ENCODE measurements at regions not wholly inside any gene's neighbourhood (a gene's known extent, or its start where the extent isn't known, plus 50 kb on each side); places are given as distances from the start of the nearest gene placed in this dataset.
"Not testable (repeated sequence)": the region's sequence is repeated elsewhere in the genome, so short reads cannot be mapped to it uniquely, and the experiment has no call there.

DNA sequence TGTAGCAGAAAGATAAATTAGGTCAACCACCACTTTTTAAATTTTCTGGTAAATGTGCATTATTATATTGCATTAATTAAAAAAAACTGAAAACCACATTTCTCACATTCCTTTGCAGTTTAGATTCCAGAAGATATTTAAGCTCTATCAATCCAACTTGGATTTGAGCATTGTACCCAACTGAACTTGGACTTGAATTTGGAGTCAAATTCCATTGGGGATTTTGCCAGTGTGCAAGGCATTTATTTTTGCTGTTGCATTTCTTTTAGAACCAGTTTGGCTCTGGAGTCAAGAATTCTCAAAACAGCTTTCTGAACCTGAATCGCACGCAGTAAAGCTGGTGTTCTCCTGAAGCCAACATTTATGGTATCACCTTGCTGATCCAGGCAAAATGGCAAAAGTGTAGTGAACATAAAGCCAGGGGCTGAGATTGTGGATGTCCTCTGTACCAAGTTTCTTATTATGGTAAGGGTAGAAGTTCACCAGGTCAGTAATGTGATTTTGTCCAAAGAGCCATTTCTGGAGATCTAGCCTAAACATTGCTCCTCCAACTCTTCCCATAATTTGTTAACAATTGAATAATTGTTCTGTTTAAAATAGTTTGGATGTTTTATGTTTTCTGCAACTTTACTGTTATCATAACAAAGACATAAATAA lies 890.9 kb downstream of the LRRIQ3 start:
- H3K36me3 ChIP-seq (ENCODE audit: control insufficient read depth, insufficient read depth, low read length), result no peaks in the 10 kb centered on the region
- no peak overlapping the region for H3K9ac ChIP-seq (ENCODE audit: low read length)
- H3K27ac ChIP-seq (ENCODE audit: low read depth, low read length), result no peak overlapping the region

DNA sequence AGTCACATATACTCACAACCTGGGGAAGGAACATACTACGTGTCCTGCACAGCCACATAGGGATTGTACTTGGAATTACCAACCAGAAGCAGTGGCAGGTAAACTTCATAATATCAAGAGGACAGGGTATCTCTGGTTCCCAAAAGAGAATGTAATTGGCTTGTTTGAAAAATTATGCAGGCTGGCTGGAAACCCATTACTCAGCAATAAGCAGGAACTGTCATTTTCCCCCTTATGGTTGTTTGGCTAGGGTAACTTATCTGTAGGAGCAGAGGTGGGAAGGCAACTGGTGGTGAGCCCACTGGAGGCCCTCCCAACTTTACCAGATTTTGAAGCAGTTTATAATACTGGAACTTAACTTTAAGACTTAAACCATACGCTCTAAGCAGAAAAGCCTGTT lies 924.1 kb downstream of the LRRIQ3 start:
- Histone ChIP-seq H3K27me3 (ENCODE audit: control insufficient read depth, insufficient read depth, low read length) (no peaks in the 10 kb centered on the region), H3K4me3 (ENCODE audit: low read length) (no peak overlapping the region), H3K9ac (ENCODE audit: low read length) (no peak overlapping the region), H3K4me1 (ENCODE audit: control insufficient read depth, insufficient read depth, low read length) (no peaks in the 10 kb centered on the region), H3K27ac (ENCODE audit: low read depth, low read length) (no peak overlapping the region), H3K36me3 (ENCODE audit: control insufficient read depth, insufficient read depth, low read length) (no peaks in the 10 kb centered on the region)

More for the DNA sequence above, 890.9 kb downstream of the LRRIQ3 start:
- Histone ChIP-seq H3K27me3 (ENCODE audit: control insufficient read depth, insufficient read depth, low read length) (no peaks in the 10 kb centered on the region), H3K4me3 (ENCODE audit: low read length) (no peak overlapping the region), H3K4me1 (ENCODE audit: control insufficient read depth, insufficient read depth, low read length) (no peaks in the 10 kb centered on the region)

DNA sequence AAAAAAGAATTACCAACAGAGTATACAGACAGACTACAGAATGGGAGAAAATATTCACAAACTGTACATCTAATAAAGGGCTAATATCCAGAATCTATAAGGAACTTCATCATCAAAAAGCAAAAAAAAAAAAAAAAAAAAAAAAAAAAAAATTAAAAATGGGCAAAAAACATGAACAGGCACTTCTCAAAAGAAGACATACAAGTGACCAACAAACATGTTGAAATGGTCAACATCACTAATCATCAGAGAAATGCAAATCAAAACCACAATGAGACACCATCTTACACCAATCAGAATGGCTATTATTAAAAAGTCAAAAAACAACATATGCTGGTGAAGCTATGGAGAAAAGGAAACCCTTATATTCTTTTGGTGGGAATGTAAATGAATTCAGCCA lies 952.8 kb downstream of the LRRIQ3 start:
- not testable (repeated sequence) for H3K27me3 ChIP-seq (ENCODE audit: control insufficient read depth, insufficient read depth, low read length); H3K4me1 ChIP-seq (ENCODE audit: control insufficient read depth, insufficient read depth, low read length); H3K9ac ChIP-seq (ENCODE audit: low read length); H3K27ac ChIP-seq (ENCODE audit: low read depth, low read length); H3K36me3 ChIP-seq (ENCODE audit: control insufficient read depth, insufficient read depth, low read length); H3K4me3 ChIP-seq (ENCODE audit: low read length)

DNA sequence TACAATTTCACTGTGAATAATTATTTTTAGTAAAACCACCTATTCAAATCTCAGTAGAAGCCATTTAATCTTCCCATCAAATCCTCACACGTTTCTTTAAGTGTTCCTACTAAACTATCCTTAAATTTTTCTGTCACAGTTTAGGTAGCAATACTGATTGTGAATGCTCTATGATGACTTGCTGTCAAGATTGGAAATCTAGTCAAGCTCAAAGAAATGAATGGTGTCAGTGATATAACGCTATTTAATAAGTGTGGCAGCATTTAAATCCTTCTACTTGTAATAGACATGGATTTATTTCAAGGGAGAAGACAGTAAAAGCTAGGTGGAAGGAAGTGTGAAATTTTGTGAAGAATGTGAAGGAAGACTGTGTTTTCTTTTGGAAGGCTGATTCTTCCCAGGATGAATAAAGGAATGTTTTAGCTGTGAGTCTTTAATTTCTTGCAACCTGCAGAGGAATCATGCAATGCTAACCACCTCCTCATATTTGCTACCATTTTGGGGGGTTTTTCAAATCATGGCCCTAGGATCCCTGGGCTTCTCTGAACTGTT lies 936.7 kb upstream of the NEGR1 start:
- no peak overlapping the region for H3K9ac ChIP-seq (ENCODE audit: low read length)
- H3K4me1 ChIP-seq (ENCODE audit: control insufficient read depth, insufficient read depth, low read length), result no peaks in the 10 kb centered on the region
- no peak overlapping the region for H3K4me3 ChIP-seq (ENCODE audit: low read length)
- no peaks in the 10 kb centered on the region for H3K36me3 ChIP-seq (ENCODE audit: control insufficient read depth, insufficient read depth, low read length)
- no peak overlapping the region for H3K27ac ChIP-seq (ENCODE audit: low read depth, low read length)
- no peaks in the 10 kb centered on the region for H3K27me3 ChIP-seq (ENCODE audit: control insufficient read depth, insufficient read depth, low read length)

DNA sequence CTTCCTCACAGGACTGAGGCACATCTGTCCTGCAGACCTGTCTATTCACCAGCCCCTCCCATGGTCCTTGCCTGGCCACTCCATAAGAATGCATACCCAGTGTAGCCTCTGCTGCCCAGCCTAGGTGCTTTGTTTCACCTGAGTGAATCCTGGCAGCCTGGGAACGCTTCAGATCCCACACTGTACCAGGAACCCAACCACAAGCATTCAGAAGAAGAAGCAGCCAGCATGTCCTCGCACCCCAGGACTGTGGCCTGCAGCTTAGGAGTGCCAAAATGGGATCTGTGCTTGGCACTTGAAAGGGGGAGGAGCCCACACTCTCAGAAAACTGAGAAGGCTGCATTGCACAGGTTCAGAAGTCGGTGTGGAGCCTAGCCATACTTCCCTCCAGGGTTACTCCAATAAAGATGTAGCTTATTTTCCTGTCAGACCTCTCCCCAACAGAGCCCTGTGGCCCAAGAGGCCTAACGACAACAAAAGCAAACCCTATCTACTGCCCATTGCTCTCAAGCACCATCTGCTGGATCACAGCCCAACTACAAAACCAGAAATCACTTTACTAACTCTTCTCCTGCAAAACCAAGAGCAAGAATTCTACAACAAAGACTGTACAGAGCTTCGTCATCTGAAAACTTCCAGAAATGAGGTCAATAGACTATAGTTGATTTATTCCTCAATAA lies 923.1 kb upstream of the NEGR1 start:
- H3K4me3 ChIP-seq (ENCODE audit: low read length), result no peak overlapping the region
- H3K27ac ChIP-seq (ENCODE audit: low read depth, low read length), result no peak overlapping the region
- H3K9ac ChIP-seq (ENCODE audit: low read length), result no peak overlapping the region
- no peaks in the 10 kb centered on the region for H3K27me3 ChIP-seq (ENCODE audit: control insufficient read depth, insufficient read depth, low read length)
- no peaks in the 10 kb centered on the region for H3K4me1 ChIP-seq (ENCODE audit: control insufficient read depth, insufficient read depth, low read length)
- H3K36me3 ChIP-seq (ENCODE audit: control insufficient read depth, insufficient read depth, low read length), result no peaks in the 10 kb centered on the region

DNA sequence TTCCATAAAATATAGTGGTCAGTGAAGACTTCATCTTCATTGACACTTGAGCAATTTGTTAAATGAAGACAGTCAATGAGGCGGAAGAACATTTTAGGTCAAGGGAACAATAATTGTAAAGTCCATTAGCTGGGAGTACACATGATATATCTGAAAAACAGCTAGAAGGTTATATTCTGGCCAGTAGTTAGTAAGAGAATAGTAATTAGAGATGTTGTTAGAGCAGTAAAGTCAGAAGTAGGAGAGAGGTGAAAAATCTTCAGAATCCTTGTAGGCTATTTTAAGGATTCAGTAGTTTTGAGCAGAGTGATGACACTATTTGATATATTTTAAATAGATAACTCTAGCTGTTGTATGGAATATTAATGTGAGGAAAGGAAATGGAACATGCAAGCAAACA lies 915.6 kb upstream of the NEGR1 start:
- Histone ChIP-seq H3K4me3 (ENCODE audit: low read length) (no peak overlapping the region), H3K27ac (ENCODE audit: low read depth, low read length) (no peak overlapping the region), H3K9ac (ENCODE audit: low read length) (no peak overlapping the region), H3K36me3 (ENCODE audit: control insufficient read depth, insufficient read depth, low read length) (no peaks in the 10 kb centered on the region), H3K4me1 (ENCODE audit: control insufficient read depth, insufficient read depth, low read length) (no peaks in the 10 kb centered on the region), H3K27me3 (ENCODE audit: control insufficient read depth, insufficient read depth, low read length) (no peaks in the 10 kb centered on the region)

DNA sequence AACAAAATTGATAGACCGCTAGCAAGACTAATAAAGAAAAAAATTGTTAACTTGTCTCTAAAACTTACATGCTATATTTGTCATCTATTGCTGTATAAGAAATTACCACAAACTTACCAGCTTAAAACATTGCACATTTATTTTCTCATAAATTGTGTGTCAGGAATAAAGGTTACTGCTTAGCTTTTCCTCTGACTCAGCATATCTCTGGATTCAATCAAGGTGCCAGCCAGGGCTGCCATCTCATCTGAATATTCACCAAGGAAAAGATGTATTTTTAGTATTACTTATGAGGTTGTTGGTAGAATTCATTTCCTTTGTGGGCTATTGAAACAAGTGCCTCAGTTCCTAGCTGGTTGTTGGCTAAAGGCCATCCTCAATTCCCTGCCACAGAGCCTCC lies 912.6 kb upstream of the NEGR1 start:
- H3K4me3 ChIP-seq (ENCODE audit: low read length), result no peak overlapping the region
- H3K36me3 ChIP-seq (ENCODE audit: control insufficient read depth, insufficient read depth, low read length), result no peaks in the 10 kb centered on the region
- H3K27ac ChIP-seq (ENCODE audit: low read depth, low read length), result no peak overlapping the region
- no peaks in the 10 kb centered on the region for H3K4me1 ChIP-seq (ENCODE audit: control insufficient read depth, insufficient read depth, low read length)
- no peak overlapping the region for H3K9ac ChIP-seq (ENCODE audit: low read length)
- H3K27me3 ChIP-seq (ENCODE audit: control insufficient read depth, insufficient read depth, low read length), result no peaks in the 10 kb centered on the region

DNA sequence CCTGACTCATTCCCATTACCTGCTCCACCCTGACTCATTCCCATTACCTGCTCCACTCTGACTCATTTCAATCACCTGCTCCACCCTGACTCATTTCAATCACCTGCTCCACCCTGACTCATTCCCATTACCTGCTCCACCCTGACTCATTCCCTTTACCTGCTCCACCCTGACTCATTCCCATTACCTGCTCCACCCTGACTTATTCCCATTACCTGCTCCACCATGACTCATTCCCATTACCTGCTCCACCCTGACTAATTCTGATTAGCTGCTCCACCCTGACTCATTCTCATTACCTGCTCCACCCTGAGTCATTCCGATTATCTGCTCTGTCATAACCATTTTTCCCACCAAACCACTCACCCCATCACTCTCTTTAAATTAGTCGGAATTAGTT lies 901.2 kb upstream of the NEGR1 start:
- not testable (repeated sequence) for H3K4me1 ChIP-seq (ENCODE audit: control insufficient read depth, insufficient read depth, low read length); H3K27ac ChIP-seq (ENCODE audit: low read depth, low read length); H3K36me3 ChIP-seq (ENCODE audit: control insufficient read depth, insufficient read depth, low read length); H3K4me3 ChIP-seq (ENCODE audit: low read length); H3K27me3 ChIP-seq (ENCODE audit: control insufficient read depth, insufficient read depth, low read length); H3K9ac ChIP-seq (ENCODE audit: low read length)

DNA sequence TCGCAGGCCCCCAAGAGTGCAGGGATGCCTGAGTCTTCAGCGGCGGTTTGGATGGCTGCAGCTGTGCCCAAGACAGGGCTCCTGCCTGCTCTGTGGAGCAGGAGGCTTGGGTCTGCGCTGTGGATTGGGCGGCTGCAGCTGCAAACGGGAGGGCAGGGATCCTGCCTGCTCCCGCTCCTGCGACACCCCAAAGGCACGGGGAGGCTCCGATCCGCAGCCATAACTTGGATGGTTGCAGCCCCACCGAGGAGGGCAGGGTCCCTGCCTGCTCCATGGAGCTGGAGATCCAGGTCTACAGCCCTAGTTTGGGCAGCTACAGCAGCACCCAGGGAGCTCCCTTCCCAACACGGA lies 898.8 kb upstream of the NEGR1 start:
- Histone ChIP-seq H3K4me1 (ENCODE audit: control insufficient read depth, insufficient read depth, low read length) (no peaks in the 10 kb centered on the region), H3K4me3 (ENCODE audit: low read length) (no peak overlapping the region)

DNA sequence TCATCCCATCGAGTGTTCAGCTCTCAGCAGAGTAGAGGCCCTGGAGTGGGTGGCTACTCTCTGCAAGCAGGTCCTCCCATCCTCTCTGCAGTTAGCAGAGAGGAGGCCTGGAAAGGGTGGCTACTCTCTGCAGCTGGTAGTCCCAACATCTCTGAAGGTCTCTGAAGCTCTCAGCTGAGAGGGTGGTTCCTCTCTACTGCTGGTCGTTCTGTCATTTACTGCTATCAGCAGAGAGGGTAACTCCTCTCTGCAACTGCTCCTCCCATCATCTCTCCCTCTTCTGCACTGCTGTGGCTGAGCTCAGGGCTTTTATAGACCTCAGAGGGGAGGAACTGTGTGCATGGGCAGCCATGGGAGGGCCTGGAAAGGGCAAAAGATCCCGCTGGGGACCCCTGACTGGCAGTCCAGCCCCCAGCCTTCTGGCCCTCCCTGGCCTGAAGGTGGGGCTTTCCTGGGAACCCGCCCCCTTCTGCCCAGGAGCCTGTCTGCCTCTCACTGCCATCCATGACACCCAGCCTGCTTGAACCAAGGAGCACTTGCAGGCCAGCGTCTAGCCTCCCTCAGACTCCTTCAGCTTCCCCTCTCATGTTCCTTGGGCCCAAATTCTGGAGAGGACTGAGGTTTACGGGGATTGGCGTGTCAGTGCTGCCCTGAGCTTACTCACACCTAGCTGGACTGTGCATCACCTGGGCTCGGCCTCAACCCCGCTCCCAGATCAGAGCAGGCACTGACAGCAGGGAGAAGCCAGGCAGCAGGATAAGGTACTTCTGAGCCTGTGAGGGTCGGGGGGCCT lies 898.3 kb upstream of the NEGR1 start:
- Histone ChIP-seq H3K36me3 (ENCODE audit: control insufficient read depth, insufficient read depth, low read length) (no peaks in the 10 kb centered on the region), H3K4me1 (ENCODE audit: control insufficient read depth, insufficient read depth, low read length) (no peaks in the 10 kb centered on the region), H3K4me3 (ENCODE audit: low read length) (no peak overlapping the region), H3K9ac (ENCODE audit: low read length) (no peak overlapping the region), H3K27me3 (ENCODE audit: control insufficient read depth, insufficient read depth, low read length) (no peaks in the 10 kb centered on the region), H3K27ac (ENCODE audit: low read depth, low read length) (no peak overlapping the region)

More for the DNA sequence above, 898.8 kb upstream of the NEGR1 start:
- no peaks in the 10 kb centered on the region for H3K36me3 ChIP-seq (ENCODE audit: control insufficient read depth, insufficient read depth, low read length)
- H3K9ac ChIP-seq (ENCODE audit: low read length), result no peak overlapping the region
- H3K27me3 ChIP-seq (ENCODE audit: control insufficient read depth, insufficient read depth, low read length), result no peaks in the 10 kb centered on the region
- no peak overlapping the region for H3K27ac ChIP-seq (ENCODE audit: low read depth, low read length)

DNA sequence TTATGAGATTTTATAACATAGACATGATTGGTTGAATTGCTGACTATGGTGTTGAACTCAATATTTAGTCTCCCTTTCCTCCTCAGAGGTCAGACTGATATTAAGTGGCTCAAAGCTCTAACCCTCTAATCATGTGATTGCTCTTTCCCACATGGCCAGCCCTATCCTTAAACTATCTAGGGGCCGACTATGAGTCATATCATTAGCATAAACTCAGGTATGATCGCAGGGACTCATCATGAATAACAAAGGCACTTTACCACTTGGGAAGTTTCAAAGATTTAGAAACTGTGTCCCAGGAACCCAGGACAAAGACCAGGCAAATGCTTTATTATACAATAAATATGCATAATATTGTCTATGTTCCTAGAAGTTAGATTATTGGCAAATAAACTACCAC lies 894.6 kb upstream of the NEGR1 start:
- H3K36me3 ChIP-seq (ENCODE audit: control insufficient read depth, insufficient read depth, low read length), result no peaks in the 10 kb centered on the region
- no peak overlapping the region for H3K4me3 ChIP-seq (ENCODE audit: low read length)
- no peak overlapping the region for H3K27ac ChIP-seq (ENCODE audit: low read depth, low read length)
- H3K27me3 ChIP-seq (ENCODE audit: control insufficient read depth, insufficient read depth, low read length), result no peaks in the 10 kb centered on the region
- no peak overlapping the region for H3K9ac ChIP-seq (ENCODE audit: low read length)
- no peaks in the 10 kb centered on the region for H3K4me1 ChIP-seq (ENCODE audit: control insufficient read depth, insufficient read depth, low read length)

DNA sequence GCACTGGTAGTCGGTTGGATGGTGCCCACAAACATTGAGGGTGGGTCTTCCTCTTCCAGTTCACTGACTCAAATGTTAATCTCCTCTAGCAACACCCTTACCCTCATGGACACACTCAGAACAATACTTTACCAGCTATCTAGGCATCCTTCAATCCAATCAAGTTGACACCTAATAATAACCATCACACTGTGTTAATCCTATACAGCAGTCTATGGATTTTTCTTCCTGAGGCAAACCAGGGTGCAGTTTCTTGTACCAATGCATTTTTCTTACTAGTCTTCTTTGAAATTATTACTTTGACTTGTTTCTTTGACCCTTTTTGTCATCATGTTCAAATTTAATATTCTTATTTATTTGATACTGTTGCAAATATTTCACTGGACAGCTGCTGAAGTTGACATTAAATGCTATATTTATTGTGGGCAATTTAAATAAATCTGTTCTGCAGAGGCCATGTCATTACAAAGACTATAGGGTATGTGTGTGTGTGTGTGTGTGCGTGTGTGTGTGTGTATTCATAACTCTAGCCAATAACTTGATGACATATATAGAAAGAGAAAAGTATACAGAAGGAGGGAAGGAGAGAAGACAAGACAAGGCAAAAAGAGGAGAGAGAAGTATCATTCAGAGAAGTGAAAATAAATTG lies 884.8 kb upstream of the NEGR1 start:
- Histone ChIP-seq H3K27ac (ENCODE audit: low read depth, low read length) (no peak overlapping the region), H3K36me3 (ENCODE audit: control insufficient read depth, insufficient read depth, low read length) (no peaks in the 10 kb centered on the region), H3K27me3 (ENCODE audit: control insufficient read depth, insufficient read depth, low read length) (no peaks in the 10 kb centered on the region), H3K4me3 (ENCODE audit: low read length) (no peak overlapping the region), H3K9ac (ENCODE audit: low read length) (no peak overlapping the region), H3K4me1 (ENCODE audit: control insufficient read depth, insufficient read depth, low read length) (no peaks in the 10 kb centered on the region)
